ENCODE measurements at regions not wholly inside any gene's neighbourhood (a gene's known extent, or its start where the extent isn't known, plus 50 kb on each side); places are given as distances from the start of the nearest gene placed in this dataset.

GRCh38 chr15:93485438-93486327, 396.7 kb upstream of the RGMA start:
- DNase-seq (ENCODE audit: low spot score in 2 of 2): no peak
- Histone ChIP-seq H3K4me3 (no peak overlapping the region), H3K27me3 (no peaks in the 10 kb centered on the region), H3K4me1 (peaks cover 0 to 8% of the 10 kb centered on the region in 2 donors), H3K9me3 (no peaks in the 10 kb centered on the region), H3K36me3 (no peaks in the 10 kb centered on the region), H3K27ac (peak overlapping the region; percentile 22 to 40)
- intact Hi-C loops (cut with DNase I): no loop called here
- peak in 1 of 3 experiments; percentile 52 for TF ChIP-seq CTCF (IDR thresholded peaks at IDR 0.05)

GRCh38 chr15:93483923-93484322, 394.9 kb upstream of the RGMA start:
- Histone ChIP-seq H3K4me3 (no peak overlapping the region), H3K27me3 (no peaks in the 10 kb centered on the region), H3K4me1 (peaks cover 0 to 8% of the 10 kb centered on the region in 2 donors), H3K27ac (no peak overlapping the region), H3K36me3 (no peaks in the 10 kb centered on the region), H3K9me3 (no peaks in the 10 kb centered on the region)
- no peak for DNase-seq (ENCODE audit: low spot score in 2 of 2)
- no peak for TF ChIP-seq CTCF (IDR thresholded peaks at IDR 0.05)
- intact Hi-C loops (cut with DNase I): no loop called here

- TF ChIP-seq CTCF (IDR thresholded peaks at IDR 0.05): no peak
- no peak for DNase-seq (ENCODE audit: low spot score in 2 of 2)
- Histone ChIP-seq H3K27me3 (no peaks in the 10 kb centered on the region), H3K27ac (no peak overlapping the region), H3K36me3 (no peaks in the 10 kb centered on the region), H3K4me3 (no peak overlapping the region), H3K9me3 (no peaks in the 10 kb centered on the region), H3K4me1 (peaks cover 0 to 8% of the 10 kb centered on the region in 2 donors)
- intact Hi-C loops (cut with DNase I): no loop called here
These were observed 393.7 kb upstream of the RGMA start for GRCh38 chr15:93482731-93483130.

- Histone ChIP-seq H3K36me3 (no peaks in the 10 kb centered on the region), H3K27me3 (no peaks in the 10 kb centered on the region), H3K27ac (no peak overlapping the region), H3K9me3 (no peaks in the 10 kb centered on the region), H3K4me3 (no peak overlapping the region), H3K4me1 (no peaks in the 10 kb centered on the region)
- DNase-seq (ENCODE audit: low spot score in 2 of 2): no peak
- intact Hi-C loops (cut with DNase I): no loop called here
- no peak for TF ChIP-seq CTCF (IDR thresholded peaks at IDR 0.05)
These were observed 390.7 kb upstream of the RGMA start for GRCh38 chr15:93479715-93480114.

GRCh38 chr15:93478947-93479346, 389.9 kb upstream of the RGMA start:
- Histone ChIP-seq H3K27ac (no peak overlapping the region), H3K4me3 (no peak overlapping the region), H3K27me3 (no peaks in the 10 kb centered on the region), H3K9me3 (no peaks in the 10 kb centered on the region), H3K36me3 (no peaks in the 10 kb centered on the region), H3K4me1 (no peaks in the 10 kb centered on the region)
- TF ChIP-seq CTCF (IDR thresholded peaks at IDR 0.05): no peak
- no peak for DNase-seq (ENCODE audit: low spot score in 2 of 2)
- intact Hi-C loops (cut with DNase I): no loop called here

Measured in ascending aorta (tissue), 2 donors.